GM23338 (cell line): ENCODE measurements at regions not wholly inside any gene's neighbourhood (a gene's known extent, or its start where the extent isn't known, plus 50 kb on each side); places are given as distances from the start of the nearest gene placed in this dataset.
A peak's percentile ranks its signal among the peaks of the same experiment; 100 is the strongest.

Experiments used
- ATAC-seq: fragments of 200-7000 bp; cut with Tn5 transposase; 3 replicates; pipeline ENCODE4 v1.9.1; 2020
- DNase-seq: peaks from one replicate; pipeline ENCODE4 v3.0.0-alpha.2; 2015; ENCODE audit warnings: low spot score
- H2AFZ ChIP-seq: fragments of 200-600 bp; sonication (generic); 2 replicates; pipeline ENCODE4 v1.8.0; 2016; ENCODE audit warnings: antibody characterized with exemption, mild to moderate bottlenecking, moderate library complexity
- H3F3A ChIP-seq: fragments of 200-600 bp; sonication (generic); replicated peaks from 2 replicates; pipeline ENCODE4 v1.8.0; 2017; ENCODE audit warnings: antibody characterized with exemption, mixed run types, low read depth
- H3K27ac ChIP-seq: fragments of 200-600 bp; sonication (generic); 2 replicates; pipeline ENCODE4 v1.6.1; 2016; ENCODE audit warnings: low read depth
- H3K27me3 ChIP-seq: fragments of 200-600 bp; sonication (generic); 2 replicates; pipeline ENCODE4 v1.8.0; 2016; ENCODE audit warnings: mild to moderate bottlenecking, mixed run types, moderate library complexity; ENCODE audit not compliant: insufficient read depth
- H3K36me3 ChIP-seq: fragments of 200-600 bp; sonication (generic); 2 replicates; pipeline ENCODE4 v1.8.0; 2016; ENCODE audit warnings: mild to moderate bottlenecking; ENCODE audit not compliant: insufficient read depth
- H3K4me1 ChIP-seq: fragments of 200-600 bp; sonication (generic); 2 replicates; pipeline ENCODE4 v1.8.0; 2016; ENCODE audit warnings: mild to moderate bottlenecking, moderate library complexity; ENCODE audit not compliant: insufficient read depth
- H3K4me2 ChIP-seq: fragments of 200-600 bp; sonication (generic); 2 replicates; pipeline ENCODE4 v1.7.1; 2017; ENCODE audit warnings: mixed run types
- H3K4me3 ChIP-seq: fragments of 200-600 bp; sonication (generic); 2 replicates; pipeline ENCODE4 v1.6.1; 2016; ENCODE audit warnings: mixed run types
- H3K79me2 ChIP-seq: fragments of 200-600 bp; sonication (generic); replicated peaks from 2 replicates; pipeline ENCODE4 v1.8.0; 2017; ENCODE audit warnings: mild to moderate bottlenecking; ENCODE audit not compliant: insufficient read depth
- H3K9me2 ChIP-seq: fragments of 200-600 bp; sonication (generic); 2 replicates; pipeline ENCODE4 v1.8.0; 2017; ENCODE audit not compliant: insufficient read depth
- H4K20me1 ChIP-seq: fragments of 200-600 bp; sonication (generic); replicated peaks from 2 replicates; pipeline ENCODE4 v1.8.0; 2017; ENCODE audit warnings: mild to moderate bottlenecking; ENCODE audit not compliant: insufficient read depth
- H3K27ac Mint-ChIP-seq: 2 replicates; pipeline ENCODE4 v1.8.0; 2020; ENCODE audit warnings: inconsistent platforms, mild to moderate bottlenecking, moderate library complexity, mixed read lengths
- H3K27me3 Mint-ChIP-seq: 3 replicates; pipeline ENCODE4 v1.8.0; 2022; ENCODE audit warnings: low read depth, mild to moderate bottlenecking, moderate library complexity, mixed read lengths, inconsistent platforms; ENCODE audit not compliant: insufficient read depth, poor library complexity
- H3K36me3 Mint-ChIP-seq: 3 replicates; pipeline ENCODE4 v1.8.0; 2021; ENCODE audit warnings: low read depth, mild to moderate bottlenecking, inconsistent platforms, moderate library complexity, mixed read lengths
- H3K4me1 Mint-ChIP-seq: 3 replicates; pipeline ENCODE4 v1.8.0; 2020; ENCODE audit warnings: mild to moderate bottlenecking, inconsistent platforms, mixed read lengths
- H3K4me3 Mint-ChIP-seq: 3 replicates; pipeline ENCODE4 v1.8.0; 2021; ENCODE audit warnings: moderate library complexity, mild to moderate bottlenecking, inconsistent platforms, mixed read lengths
- H3K9me3 Mint-ChIP-seq: 3 replicates; pipeline ENCODE4 v1.8.0; 2020; ENCODE audit warnings: moderate library complexity, mild to moderate bottlenecking, inconsistent platforms, mixed read lengths
- CREB1 ChIP-seq: fragments of 250-450 bp; sonication (Bioruptor Pico); IDR thresholded peaks from 2 replicates; pipeline ENCODE4 v1.5.0; 2020; ENCODE audit warnings: low read depth, mild to moderate bottlenecking, moderate library complexity
- EZH2phosphoT487 ChIP-seq: fragments of 200-600 bp; sonication (generic); IDR thresholded peaks from one replicate; pipeline ENCODE4 v1.8.1; 2018; ENCODE audit warnings: antibody characterized with exemption; ENCODE audit not compliant: unreplicated experiment
- NANOG ChIP-seq: IDR thresholded peaks from 2 replicates; pipeline ENCODE4 v1.6.1; 2016; ENCODE audit warnings: antibody characterized with exemption, borderline replicate concordance
- STAT1 ChIP-seq: IDR thresholded peaks from one replicate; pipeline ENCODE4 v1.6.1; 2016; ENCODE audit warnings: antibody characterized with exemption; ENCODE audit not compliant: unreplicated experiment
- TF ChIP-seq, protein P1 (sequence below): IDR thresholded peaks from 2 replicates; pipeline ENCODE4 v1.6.1; 2016; ENCODE audit warnings: antibody characterized with exemption
- TF ChIP-seq, protein P2 (sequence below): fragments of 250-450 bp; sonication (Bioruptor Pico); IDR thresholded peaks from 2 replicates; pipeline ENCODE4 v1.5.0; 2020; ENCODE audit warnings: mild to moderate bottlenecking, moderate library complexity

DNA sequence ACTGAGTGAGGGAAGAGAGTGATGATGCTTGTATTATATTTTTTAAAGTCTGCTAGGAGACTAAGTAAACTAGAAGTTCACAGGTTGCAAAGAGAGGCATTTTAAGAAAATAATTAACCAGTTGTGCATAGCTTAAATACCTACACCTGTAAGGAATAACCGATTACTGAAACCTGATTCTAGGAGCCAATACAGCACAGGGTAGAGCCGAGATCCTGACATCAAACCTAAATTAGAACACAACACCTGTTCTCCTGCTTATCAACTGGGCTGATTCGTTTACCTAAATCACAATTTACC lies 54.8 kb downstream of the EPRS1 start:
- no peaks in the 10 kb centered on the region for H3K9me3 Mint-ChIP-seq
- no peaks in the 10 kb centered on the region for H3K79me2 ChIP-seq
- H3K27me3 Mint-ChIP-seq, result no peaks in the 10 kb centered on the region
- no peaks in the 10 kb centered on the region for H4K20me1 ChIP-seq
- no peak for TF ChIP-seq EZH2phosphoT487
- TF ChIP-seq NANOG, result no peak
- TF ChIP-seq, protein P1, sequence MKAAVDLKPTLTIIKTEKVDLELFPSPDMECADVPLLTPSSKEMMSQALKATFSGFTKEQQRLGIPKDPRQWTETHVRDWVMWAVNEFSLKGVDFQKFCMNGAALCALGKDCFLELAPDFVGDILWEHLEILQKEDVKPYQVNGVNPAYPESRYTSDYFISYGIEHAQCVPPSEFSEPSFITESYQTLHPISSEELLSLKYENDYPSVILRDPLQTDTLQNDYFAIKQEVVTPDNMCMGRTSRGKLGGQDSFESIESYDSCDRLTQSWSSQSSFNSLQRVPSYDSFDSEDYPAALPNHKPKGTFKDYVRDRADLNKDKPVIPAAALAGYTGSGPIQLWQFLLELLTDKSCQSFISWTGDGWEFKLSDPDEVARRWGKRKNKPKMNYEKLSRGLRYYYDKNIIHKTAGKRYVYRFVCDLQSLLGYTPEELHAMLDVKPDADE, result no peak
- TF ChIP-seq, protein P2, sequence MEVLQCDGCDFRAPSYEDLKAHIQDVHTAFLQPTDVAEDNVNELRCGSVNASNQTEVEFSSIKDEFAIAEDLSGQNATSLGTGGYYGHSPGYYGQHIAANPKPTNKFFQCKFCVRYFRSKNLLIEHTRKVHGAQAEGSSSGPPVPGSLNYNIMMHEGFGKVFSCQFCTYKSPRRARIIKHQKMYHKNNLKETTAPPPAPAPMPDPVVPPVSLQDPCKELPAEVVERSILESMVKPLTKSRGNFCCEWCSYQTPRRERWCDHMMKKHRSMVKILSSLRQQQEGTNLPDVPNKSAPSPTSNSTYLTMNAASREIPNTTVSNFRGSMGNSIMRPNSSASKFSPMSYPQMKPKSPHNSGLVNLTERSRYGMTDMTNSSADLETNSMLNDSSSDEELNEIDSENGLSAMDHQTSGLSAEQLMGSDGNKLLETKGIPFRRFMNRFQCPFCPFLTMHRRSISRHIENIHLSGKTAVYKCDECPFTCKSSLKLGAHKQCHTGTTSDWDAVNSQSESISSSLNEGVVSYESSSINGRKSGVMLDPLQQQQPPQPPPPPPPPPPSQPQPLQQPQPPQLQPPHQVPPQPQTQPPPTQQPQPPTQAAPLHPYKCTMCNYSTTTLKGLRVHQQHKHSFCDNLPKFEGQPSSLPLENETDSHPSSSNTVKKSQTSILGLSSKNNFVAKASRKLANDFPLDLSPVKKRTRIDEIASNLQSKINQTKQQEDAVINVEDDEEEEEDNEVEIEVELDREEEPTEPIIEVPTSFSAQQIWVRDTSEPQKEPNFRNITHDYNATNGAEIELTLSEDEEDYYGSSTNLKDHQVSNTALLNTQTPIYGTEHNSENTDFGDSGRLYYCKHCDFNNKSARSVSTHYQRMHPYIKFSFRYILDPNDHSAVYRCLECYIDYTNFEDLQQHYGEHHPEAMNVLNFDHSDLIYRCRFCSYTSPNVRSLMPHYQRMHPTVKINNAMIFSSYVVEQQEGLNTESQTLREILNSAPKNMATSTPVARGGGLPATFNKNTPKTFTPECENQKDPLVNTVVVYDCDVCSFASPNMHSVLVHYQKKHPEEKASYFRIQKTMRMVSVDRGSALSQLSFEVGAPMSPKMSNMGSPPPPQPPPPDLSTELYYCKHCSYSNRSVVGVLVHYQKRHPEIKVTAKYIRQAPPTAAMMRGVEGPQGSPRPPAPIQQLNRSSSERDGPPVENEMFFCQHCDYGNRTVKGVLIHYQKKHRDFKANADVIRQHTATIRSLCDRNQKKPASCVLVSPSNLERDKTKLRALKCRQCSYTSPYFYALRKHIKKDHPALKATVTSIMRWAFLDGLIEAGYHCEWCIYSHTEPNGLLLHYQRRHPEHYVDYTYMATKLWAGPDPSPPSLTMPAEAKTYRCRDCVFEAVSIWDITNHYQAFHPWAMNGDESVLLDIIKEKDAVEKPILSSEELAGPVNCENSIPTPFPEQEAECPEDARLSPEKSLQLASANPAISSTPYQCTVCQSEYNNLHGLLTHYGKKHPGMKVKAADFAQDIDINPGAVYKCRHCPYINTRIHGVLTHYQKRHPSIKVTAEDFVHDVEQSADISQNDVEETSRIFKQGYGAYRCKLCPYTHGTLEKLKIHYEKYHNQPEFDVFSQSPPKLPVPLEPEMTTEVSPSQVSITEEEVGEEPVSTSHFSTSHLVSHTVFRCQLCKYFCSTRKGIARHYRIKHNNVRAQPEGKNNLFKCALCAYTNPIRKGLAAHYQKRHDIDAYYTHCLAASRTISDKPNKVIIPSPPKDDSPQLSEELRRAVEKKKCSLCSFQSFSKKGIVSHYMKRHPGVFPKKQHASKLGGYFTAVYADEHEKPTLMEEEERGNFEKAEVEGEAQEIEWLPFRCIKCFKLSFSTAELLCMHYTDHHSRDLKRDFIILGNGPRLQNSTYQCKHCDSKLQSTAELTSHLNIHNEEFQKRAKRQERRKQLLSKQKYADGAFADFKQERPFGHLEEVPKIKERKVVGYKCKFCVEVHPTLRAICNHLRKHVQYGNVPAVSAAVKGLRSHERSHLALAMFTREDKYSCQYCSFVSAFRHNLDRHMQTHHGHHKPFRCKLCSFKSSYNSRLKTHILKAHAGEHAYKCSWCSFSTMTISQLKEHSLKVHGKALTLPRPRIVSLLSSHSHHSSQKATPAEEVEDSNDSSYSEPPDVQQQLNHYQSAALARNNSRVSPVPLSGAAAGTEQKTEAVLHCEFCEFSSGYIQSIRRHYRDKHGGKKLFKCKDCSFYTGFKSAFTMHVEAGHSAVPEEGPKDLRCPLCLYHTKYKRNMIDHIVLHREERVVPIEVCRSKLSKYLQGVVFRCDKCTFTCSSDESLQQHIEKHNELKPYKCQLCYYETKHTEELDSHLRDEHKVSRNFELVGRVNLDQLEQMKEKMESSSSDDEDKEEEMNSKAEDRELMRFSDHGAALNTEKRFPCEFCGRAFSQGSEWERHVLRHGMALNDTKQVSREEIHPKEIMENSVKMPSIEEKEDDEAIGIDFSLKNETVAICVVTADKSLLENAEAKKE (CRISPR knock-in tag), result no peak
- TF ChIP-seq CREB1 (CRISPR knock-in tag), result no peak
- TF ChIP-seq STAT1, result no peak
- no peaks in the 10 kb centered on the region for H3F3A ChIP-seq
- H3K27ac ChIP-seq, result peak overlapping the region; percentile 26; the same call in 1 of the 2 replicates
- H3K4me2 ChIP-seq, result no peak overlapping the region
- no peak overlapping the region for H3K4me3 Mint-ChIP-seq
- H3K27ac Mint-ChIP-seq, result no peak overlapping the region
- H3K36me3 ChIP-seq, result peaks cover 32% of the 10 kb centered on the region
- no peak for DNase-seq
- ATAC-seq, result peak; percentile 36; the same call in 2 of the 3 replicates
- no peaks in the 10 kb centered on the region for H3K4me1 ChIP-seq
- H3K36me3 Mint-ChIP-seq, result peaks cover 46% of the 10 kb centered on the region
- no peaks in the 10 kb centered on the region for H3K27me3 ChIP-seq
- H2AFZ ChIP-seq, result no peak overlapping the region
- H3K9me2 ChIP-seq, result no peaks in the 10 kb centered on the region
- no peak overlapping the region for H3K4me3 ChIP-seq
- H3K4me1 Mint-ChIP-seq, result no peaks in the 10 kb centered on the region; the same call in 2 of the 3 replicates
